M059J (cell line): ENCODE measurements at regions not wholly inside any gene's neighbourhood (a gene's known extent, or its start where the extent isn't known, plus 50 kb on each side); places are given as distances from the start of the nearest gene placed in this dataset.

ENCODE experiments used
- DNase-seq: peaks from one replicate; pipeline ENCODE4 v3.0.0-alpha.2; 2012; ENCODE audit warnings: low read depth

DNA sequence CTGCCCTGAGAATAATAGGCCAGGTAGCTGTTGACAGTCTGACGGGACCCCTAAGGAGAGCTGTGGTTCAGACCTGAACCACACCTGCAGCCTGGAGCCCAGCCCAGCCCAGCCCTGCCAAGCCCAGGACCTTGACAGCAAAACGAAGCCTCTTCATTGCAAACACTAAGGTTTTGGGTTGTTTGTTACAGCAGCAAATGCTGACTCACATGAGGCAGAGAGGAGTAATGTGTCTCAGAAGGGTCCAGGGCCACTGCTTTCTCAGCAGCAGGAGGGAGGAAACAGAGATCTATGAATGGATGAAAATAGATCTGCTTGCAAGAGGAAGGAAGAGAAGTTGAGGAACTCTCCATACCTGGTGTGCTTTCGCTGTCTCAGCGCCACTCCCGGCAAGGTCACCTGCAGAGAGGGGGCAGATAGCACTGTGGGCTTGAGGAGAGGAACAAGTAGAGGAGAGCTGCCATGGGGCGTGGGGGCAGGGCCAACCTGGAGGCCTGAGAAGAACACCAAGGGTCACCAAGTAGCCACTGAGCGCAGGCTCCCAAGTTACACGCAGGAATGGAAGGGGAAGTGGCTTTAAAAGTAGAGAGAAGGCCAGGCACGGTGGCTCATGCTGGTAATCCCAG lies 127.2 kb downstream of the ZNF281 start:
- no peak for DNase-seq

GRCh38 chr1:200281201-200281835 lies 128.5 kb downstream of the ZNF281 start:
- no peak for DNase-seq

GRCh38 chr1:200279810-200280411 lies 129.9 kb downstream of the ZNF281 start:
- DNase-seq = peak; percentile 71

- DNase-seq = no peak
These were observed 133.9 kb downstream of the ZNF281 start for GRCh38 chr1:200275816-200276453.

DNA sequence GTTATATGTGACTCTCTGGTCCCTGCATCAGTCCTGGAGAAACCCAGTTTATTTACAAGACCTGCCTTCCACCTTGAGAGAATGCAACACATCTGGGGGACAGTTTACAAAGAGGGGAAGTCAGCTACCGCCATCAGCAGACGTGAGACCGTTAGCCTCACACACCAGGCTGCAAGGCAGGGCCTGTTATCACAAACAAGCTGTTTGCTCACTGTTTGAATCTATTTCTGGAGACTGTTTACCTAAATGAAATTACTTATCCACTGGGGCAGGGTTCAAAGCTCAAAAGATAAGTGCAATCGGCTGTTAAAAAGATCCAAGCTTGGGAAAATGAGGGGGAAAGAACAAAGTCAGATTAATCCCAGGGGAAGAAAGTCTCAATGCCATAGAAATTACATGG lies 134.4 kb downstream of the ZNF281 start:
- no peak for DNase-seq

- DNase-seq = no peak
These were observed 135.7 kb downstream of the ZNF281 start for GRCh38 chr1:200274116-200274515.

DNA sequence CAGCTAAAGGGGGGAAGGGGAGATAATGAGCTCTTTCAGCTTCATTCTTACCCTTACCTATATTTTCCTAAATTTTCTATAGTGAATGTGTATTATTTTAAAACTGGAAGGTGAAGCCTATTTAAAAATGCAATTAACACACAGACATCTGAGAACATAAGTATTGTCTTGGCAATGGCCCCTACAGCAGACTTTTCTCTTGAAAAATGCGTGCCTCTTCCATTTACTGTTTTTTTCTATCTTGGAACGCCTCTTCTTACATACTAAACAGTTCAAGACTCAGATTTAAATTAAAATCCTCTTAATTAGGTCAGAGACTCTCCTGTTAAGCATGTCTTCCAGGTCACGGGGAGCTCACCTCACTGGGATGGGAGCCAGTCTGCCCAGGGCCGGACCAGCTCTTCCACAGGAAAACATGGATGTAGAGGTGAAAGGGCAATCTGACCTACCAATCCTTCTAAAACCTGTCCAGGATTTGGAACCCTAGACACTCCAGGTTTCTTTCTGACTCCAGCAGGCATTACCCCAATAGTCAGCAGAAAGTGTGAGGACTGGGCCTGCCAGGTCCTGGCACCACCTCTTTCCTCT lies 137.3 kb downstream of the ZNF281 start:
- DNase-seq = no peak

DNA sequence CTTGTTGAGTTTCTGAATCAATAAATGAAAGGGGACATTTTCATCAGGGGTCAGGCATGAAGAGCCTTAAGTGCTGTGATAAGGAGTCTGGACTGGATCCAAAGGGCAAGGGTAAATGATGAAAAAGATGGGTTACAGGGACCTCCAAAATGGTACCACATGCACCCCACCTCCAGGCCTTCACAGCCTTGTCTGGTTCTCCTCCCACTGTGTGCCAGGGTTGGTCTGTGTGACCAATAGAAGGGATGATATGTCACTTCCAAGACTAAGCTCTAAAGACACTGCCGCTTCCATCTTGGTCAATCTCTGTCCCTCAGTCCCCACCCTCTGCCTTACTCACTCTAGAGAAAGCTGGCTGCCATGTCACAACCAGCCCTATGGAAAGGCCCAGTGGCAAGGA lies 140.6 kb downstream of the ZNF281 start:
- DNase-seq = no peak

DNA sequence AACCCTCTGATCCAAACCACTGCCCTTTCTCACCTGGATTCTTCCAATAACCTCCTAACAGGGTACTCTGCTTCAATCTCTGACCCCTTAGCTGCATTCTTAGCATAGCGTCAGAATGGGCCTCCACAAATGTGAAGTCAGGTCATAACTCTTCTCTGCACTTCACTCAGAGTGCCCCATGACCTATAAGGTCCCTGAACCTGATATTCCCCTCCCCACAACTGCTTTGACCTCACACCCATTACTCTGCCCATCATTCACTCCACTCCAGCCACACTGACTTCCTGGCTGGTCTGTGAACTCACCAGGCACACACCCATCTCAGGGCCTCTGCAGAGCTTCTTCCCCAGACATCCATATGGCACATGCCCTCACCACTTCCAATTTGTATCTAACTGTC lies 141.9 kb downstream of the ZNF281 start:
- DNase-seq = no peak

GRCh38 chr1:200267458-200267857 lies 142.4 kb downstream of the ZNF281 start:
- no peak for DNase-seq

DNA sequence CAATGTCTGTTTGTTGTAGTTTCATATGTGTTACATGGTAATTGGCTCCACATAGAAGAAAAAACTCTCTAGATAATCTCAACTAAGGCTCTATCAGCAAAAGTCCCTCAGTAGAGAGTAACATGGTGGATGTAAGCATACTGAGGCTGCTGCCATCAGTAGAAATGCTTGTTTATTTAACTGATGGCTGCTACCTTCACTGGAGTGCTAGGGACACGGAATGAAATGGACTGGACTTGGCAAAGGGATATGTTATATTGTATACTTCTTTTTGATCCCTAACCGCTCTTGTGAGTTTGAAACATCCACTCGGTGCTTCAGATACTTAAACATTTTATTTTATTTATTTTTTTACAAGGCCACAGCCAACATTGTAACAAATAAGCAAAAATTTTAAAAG lies 143.0 kb downstream of the ZNF281 start:
- no peak for DNase-seq

DNA sequence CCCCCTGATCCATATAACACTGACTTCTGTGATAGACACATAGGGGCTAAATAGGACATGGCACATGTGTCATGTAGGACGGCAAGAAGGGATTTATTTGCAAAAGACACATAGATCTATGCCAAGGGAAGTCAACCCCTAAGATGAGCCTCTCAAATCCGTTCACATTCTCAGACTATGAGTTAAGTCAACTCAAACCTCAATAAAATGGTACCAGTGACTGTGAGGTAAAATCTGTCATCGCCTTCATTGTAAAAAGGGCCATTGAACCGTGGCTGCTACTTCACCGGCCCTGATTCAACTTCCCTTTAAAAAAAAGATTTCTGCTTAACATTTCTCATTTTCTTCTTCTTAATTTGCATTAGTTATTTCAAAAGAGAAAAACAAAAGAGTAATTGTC lies 144.0 kb downstream of the ZNF281 start:
- DNase-seq = peak; percentile 28

GRCh38 chr1:200265104-200265503 lies 144.7 kb downstream of the ZNF281 start:
- DNase-seq = no peak

DNA sequence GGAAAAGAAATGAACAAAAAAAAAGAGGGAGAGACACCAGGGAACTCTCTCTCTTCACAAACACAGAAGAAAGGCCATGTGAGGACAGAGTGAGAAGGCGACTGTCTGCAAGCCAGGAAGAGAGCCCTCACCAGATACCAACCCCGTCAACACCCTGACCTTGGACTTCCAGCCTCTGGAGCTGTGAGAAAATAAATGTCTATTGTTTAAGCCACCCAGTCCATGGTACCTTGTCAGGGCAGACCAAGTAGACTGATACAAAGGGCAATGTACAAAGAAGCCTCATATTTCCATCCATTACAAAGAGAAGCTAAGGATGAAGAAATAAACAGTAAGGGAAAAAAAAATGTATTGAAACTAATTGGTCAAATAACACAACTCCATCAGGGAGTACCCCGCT lies 146.6 kb downstream of the ZNF281 start:
- no peak for DNase-seq

DNA sequence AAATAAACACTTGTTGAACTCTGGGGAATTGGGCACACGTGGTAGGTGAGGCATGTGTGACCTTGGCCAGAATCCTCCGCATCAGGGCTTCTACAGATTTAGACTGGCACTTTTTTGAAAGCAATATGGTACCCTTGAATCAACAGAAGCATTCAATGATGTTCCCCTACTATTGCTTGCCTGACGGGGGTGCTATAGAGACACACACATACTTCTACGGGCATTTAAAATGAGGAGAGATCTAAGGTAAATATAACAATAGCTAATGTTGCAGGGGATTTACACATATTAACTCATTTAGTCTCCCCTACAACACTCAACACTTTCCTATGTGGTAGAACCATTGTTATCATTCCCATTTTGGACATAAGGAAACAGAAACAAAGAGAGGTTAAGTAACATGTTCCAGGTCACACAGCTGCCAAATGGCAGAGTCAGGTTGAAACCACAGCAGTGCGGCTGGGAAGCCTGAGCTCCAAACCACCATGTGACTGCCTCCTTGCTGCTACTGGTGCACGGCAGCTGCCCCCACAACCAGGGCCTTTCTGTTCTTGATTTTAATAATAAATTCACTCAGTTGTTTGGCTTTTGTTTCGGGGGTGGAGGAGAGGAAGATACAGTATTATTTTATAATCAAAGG lies 147.4 kb downstream of the ZNF281 start:
- DNase-seq = no peak

DNA sequence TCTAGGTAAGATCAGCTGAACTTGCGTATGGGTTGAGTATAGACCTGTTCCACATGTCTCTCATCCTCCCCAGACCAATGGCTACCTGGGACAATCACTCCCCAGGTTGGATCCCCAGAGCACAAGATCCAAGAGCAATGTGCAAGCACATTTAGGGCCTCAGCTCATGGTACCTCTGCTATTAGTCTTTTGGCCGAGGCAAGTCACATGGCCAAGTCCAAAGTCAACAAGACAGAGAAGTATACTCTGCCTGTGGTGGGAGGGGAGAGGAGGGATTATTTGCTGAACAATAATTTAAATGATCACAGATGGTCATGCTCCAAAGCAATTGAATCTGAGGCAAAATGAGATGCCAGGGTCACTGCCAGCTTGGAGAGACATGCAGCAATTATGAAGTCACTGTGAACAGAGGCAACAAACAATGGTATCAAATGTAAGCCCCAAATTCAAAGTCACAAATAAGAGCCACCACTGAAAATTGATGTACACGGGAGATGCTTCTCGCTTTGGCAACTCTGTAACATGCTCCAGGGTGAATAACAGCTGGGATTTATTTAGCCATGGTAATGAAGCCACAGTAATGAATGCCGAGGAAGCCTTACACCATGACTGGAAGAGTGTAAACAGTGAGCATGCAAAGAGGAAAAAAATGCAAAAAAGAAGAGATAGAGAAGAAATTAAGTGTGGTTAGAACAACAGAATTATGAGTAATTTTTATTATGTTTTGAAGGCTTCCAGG lies 149.1 kb downstream of the ZNF281 start:
- DNase-seq = no peak

GRCh38 chr1:200258447-200259375 lies 151.1 kb downstream of the ZNF281 start:
- DNase-seq = peak; percentile 22

- no peak for DNase-seq
These were observed 152.6 kb downstream of the ZNF281 start for GRCh38 chr1:200257235-200257634.

DNA sequence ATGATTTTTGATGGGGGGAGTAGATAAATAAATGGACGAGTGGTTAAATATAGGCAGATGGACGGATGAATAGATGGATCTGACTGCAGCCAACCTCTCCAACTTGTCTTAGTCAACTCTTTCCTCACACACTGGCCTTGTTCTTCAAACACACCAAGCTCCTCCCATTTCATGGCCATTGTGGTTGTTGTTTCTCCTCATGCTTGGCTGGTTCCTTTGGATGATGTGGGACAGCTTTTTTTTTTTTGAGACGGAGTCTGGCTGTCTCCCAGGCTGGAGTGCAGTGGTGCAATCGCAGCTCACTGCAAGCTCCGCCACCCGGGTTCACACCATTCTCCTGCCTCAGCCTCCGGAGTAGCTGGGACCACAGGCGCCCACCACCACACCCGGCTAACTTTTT lies 155.2 kb downstream of the ZNF281 start:
- DNase-seq = peak; percentile 56

DNA sequence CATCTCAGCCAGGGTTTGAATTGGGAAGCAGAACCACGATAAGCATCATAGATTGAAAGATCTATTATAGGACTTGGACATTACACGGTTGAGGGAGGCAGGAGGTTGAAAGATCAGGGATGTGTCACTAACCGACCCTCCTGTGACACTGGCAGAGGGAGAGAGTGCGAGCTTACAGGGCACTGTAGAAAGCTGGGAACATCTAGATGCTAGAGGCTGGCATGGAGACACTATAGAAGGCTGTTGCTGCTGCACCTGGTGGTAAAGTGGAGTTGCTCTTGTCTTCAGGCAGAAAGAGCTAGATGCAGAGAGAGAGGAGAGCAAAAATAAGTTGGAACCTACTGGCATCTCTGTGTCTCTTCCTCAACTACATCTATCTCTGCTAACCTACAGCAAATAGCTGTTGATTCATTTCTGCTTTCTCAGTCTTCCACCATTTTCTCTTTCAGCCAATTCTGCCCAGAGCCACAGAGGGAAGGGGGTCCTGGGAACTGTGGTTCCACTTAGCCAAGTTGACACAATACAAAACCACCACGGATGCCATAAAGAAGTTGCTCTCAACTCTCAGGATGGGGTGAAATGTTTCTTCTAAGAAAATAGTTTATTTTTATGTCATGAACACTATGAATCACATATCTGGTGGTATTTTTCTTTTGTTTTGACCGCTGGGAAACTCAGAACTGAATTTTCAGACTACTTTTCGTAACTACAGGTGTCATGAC lies 155.9 kb downstream of the ZNF281 start:
- no peak for DNase-seq
